ENCODE measurements at regions not wholly inside any gene's neighbourhood (a gene's known extent, or its start where the extent isn't known, plus 50 kb on each side); places are given as distances from the start of the nearest gene placed in this dataset.

DNA sequence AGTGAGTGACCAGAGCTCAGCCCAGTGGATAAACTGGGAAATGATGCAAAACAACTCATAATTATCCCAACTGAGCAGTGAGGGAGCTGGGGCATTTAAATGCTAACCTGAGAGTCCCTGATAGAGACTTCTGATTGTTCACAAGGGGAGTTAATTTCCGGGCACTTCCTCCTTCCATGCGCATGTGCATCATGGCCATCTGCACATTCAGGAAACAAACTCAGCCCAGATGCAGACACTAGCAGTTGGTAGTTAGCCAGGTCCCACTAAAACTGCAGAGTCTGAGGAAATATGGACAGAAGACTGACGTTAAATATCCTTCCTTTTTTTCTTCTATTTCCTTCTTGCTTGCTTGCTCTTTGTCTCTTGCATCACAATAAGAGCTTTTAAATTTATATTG, 852.1 kb upstream of the LRRC4C start:
- peaks cover 10% of the 10 kb centered on the region for H3K4me1 ChIP-seq (ENCODE audit: low read length)
- H3K27ac ChIP-seq (ENCODE audit: low read length), result no peak overlapping the region
- no peak overlapping the region for H3K9ac ChIP-seq (ENCODE audit: low read length)
- H3K36me3 ChIP-seq (replicated peaks; ENCODE audit: low read depth, low read length), result no peaks in the 10 kb centered on the region
- no peak overlapping the region for H2AFZ ChIP-seq (ENCODE audit: low read depth, low read length)
- no peaks in the 10 kb centered on the region for H3K27me3 ChIP-seq (ENCODE audit: low read depth, low read length)
- H3K4me3 ChIP-seq (ENCODE audit: low read length), result no peak overlapping the region
- H3K9me3 ChIP-seq (ENCODE audit: insufficient read depth, low read length), result no peaks in the 10 kb centered on the region
- H3K4me2 ChIP-seq (ENCODE audit: low read length), result no peak overlapping the region
- H4K20me1 ChIP-seq (ENCODE audit: insufficient read depth, low read length), result no peaks in the 10 kb centered on the region
- no peak for TF ChIP-seq EZH2phosphoT487 (IDR thresholded peaks at IDR 0.05; ENCODE audit: low read depth)
- TF ChIP-seq, protein P1, sequence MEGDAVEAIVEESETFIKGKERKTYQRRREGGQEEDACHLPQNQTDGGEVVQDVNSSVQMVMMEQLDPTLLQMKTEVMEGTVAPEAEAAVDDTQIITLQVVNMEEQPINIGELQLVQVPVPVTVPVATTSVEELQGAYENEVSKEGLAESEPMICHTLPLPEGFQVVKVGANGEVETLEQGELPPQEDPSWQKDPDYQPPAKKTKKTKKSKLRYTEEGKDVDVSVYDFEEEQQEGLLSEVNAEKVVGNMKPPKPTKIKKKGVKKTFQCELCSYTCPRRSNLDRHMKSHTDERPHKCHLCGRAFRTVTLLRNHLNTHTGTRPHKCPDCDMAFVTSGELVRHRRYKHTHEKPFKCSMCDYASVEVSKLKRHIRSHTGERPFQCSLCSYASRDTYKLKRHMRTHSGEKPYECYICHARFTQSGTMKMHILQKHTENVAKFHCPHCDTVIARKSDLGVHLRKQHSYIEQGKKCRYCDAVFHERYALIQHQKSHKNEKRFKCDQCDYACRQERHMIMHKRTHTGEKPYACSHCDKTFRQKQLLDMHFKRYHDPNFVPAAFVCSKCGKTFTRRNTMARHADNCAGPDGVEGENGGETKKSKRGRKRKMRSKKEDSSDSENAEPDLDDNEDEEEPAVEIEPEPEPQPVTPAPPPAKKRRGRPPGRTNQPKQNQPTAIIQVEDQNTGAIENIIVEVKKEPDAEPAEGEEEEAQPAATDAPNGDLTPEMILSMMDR (IDR thresholded peaks at IDR 0.05; ENCODE audit: low read depth, low read length), result no peak
- H3K79me2 ChIP-seq (ENCODE audit: low read length), result no peaks in the 10 kb centered on the region

DNA sequence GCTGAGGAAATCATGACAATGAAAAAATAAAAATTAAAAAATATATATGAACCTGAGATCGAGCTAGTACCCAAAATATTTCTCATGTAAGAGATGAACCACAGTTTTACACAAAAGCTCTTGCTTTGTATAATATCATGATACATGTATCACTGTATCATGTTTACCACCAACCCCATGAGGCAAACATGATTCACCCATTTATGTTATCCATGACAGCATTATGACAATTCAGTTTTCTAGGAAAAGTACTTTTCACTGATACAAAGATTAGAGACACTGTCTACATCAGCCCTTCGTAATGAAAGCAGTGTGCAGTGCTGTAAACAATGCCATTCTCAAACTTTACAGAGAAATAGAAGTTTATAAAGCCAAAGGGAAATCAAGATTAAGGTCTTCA, 852.5 kb upstream of the LRRC4C start:
- no peaks in the 10 kb centered on the region for H3K79me2 ChIP-seq (ENCODE audit: low read length)
- no peaks in the 10 kb centered on the region for H3K36me3 ChIP-seq (replicated peaks; ENCODE audit: low read depth, low read length)
- H4K20me1 ChIP-seq (ENCODE audit: insufficient read depth, low read length), result no peaks in the 10 kb centered on the region
- no peak overlapping the region for H2AFZ ChIP-seq (ENCODE audit: low read depth, low read length)
- peaks cover 10% of the 10 kb centered on the region for H3K4me1 ChIP-seq (ENCODE audit: low read length)
- no peak overlapping the region for H3K4me3 ChIP-seq (ENCODE audit: low read length)
- H3K27ac ChIP-seq (ENCODE audit: low read length), result no peak overlapping the region
- H3K27me3 ChIP-seq (ENCODE audit: low read depth, low read length), result no peaks in the 10 kb centered on the region
- no peaks in the 10 kb centered on the region for H3K9me3 ChIP-seq (ENCODE audit: insufficient read depth, low read length)
- no peak overlapping the region for H3K4me2 ChIP-seq (ENCODE audit: low read length)
- TF ChIP-seq, protein P1 (IDR thresholded peaks at IDR 0.05; ENCODE audit: low read depth, low read length), result no peak
- no peak for TF ChIP-seq EZH2phosphoT487 (IDR thresholded peaks at IDR 0.05; ENCODE audit: low read depth)
- H3K9ac ChIP-seq (ENCODE audit: low read length), result no peak overlapping the region

DNA sequence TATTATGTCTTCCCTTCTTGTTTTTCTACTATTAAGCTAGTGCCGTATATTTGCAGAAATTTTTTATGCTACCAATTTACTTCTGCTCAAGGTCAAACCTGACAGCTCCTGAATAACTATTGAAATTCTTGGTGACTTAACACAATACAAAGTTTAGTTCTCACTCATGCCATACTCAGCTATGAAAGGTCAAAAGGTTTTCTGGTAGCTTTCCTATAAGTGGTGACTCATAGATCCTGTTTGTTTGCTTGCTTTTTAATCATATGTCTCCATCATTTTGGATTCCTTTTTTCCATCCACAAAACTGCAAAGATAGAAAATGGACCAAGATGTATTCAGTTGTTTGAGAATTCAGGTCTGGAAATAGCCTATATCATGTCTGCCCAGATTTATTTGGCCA, 855.8 kb upstream of the LRRC4C start:
- no peaks in the 10 kb centered on the region for H3K36me3 ChIP-seq (replicated peaks; ENCODE audit: low read depth, low read length)
- H3K27ac ChIP-seq (ENCODE audit: low read length), result no peak overlapping the region
- no peaks in the 10 kb centered on the region for H3K79me2 ChIP-seq (ENCODE audit: low read length)
- H4K20me1 ChIP-seq (ENCODE audit: insufficient read depth, low read length), result no peaks in the 10 kb centered on the region
- no peaks in the 10 kb centered on the region for H3K27me3 ChIP-seq (ENCODE audit: low read depth, low read length)
- H3K4me2 ChIP-seq (ENCODE audit: low read length), result no peak overlapping the region
- no peak overlapping the region for H3K9ac ChIP-seq (ENCODE audit: low read length)
- no peaks in the 10 kb centered on the region for H3K9me3 ChIP-seq (ENCODE audit: insufficient read depth, low read length)
- no peak for TF ChIP-seq EZH2phosphoT487 (IDR thresholded peaks at IDR 0.05; ENCODE audit: low read depth)
- TF ChIP-seq, protein P1 (IDR thresholded peaks at IDR 0.05; ENCODE audit: low read depth, low read length), result no peak
- peaks cover 10% of the 10 kb centered on the region for H3K4me1 ChIP-seq (ENCODE audit: low read length)
- H2AFZ ChIP-seq (ENCODE audit: low read depth, low read length), result no peak overlapping the region
- H3K4me3 ChIP-seq (ENCODE audit: low read length), result no peak overlapping the region

DNA sequence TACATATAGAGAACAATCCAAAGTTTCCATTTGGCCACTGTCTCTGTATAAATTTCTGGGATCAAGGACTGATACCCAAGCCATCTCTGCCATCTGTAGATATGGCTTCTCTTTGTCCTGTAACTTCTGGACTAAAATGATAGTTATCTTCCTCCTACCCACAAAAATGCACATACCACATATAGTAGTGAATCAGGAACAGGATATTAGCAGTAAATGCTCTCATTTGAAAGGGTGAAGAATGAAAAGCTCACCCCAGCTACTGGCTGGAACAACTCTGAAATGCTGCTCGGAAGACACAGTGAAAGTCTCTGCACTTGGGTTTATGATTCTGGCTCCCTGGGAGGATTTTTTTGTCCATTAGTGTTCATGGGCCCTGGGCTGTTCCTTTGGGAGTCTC, 856.4 kb upstream of the LRRC4C start:
- Histone ChIP-seq H3K9me3 (ENCODE audit: insufficient read depth, low read length) (no peaks in the 10 kb centered on the region), H2AFZ (ENCODE audit: low read depth, low read length) (no peak overlapping the region), H3K4me2 (ENCODE audit: low read length) (no peak overlapping the region), H3K79me2 (ENCODE audit: low read length) (no peaks in the 10 kb centered on the region), H3K9ac (ENCODE audit: low read length) (no peak overlapping the region), H3K4me3 (ENCODE audit: low read length) (no peak overlapping the region), H3K27ac (ENCODE audit: low read length) (no peak overlapping the region), H3K4me1 (ENCODE audit: low read length) (peaks cover 10% of the 10 kb centered on the region), H3K36me3 (replicated peaks; ENCODE audit: low read depth, low read length) (no peaks in the 10 kb centered on the region), H4K20me1 (ENCODE audit: insufficient read depth, low read length) (no peaks in the 10 kb centered on the region), H3K27me3 (ENCODE audit: low read depth, low read length) (no peaks in the 10 kb centered on the region)
- TF ChIP-seq EZH2phosphoT487 (IDR thresholded peaks at IDR 0.05; ENCODE audit: low read depth), result no peak
- TF ChIP-seq, protein P1 (IDR thresholded peaks at IDR 0.05; ENCODE audit: low read depth, low read length), result no peak

Measured in OCI-LY3 (cell line).